Fibroblast of lung (primary cell): ENCODE measurements at regions not wholly inside any gene's neighbourhood (a gene's known extent, or its start where the extent isn't known, plus 50 kb on each side); places are given as distances from the start of the nearest gene placed in this dataset.

Source experiments
- CTCF ChIP-seq, 2 donors: IDR thresholded peaks in 1 of 2; conservative IDR thresholded peaks in 1 of 2; 1 replicate in 1 of 2; 2 replicates in 1 of 2; pipeline ENCODE4 v1.5.1; 2011 to 2012; ENCODE audit warnings: low read length in 2 of 2, control low read depth in 1 of 2, inconsistent platforms in 1 of 2, low read depth in 1 of 2, mild to moderate bottlenecking in 1 of 2
- EZH2 ChIP-seq: IDR thresholded peaks from 2 replicates; pipeline ENCODE4 v1.5.1; 2012; ENCODE audit warnings: low read length, control low read depth, mild to moderate bottlenecking; ENCODE audit errors: missing control alignments

- TF ChIP-seq CTCF (conservative IDR thresholded peaks at IDR 0.05 in 1 of 2, IDR thresholded peaks at IDR 0.05 in 1 of 2; ENCODE audit: low read depth in 1 of 2, low read length in 2 of 2): no peak
- no peak for TF ChIP-seq EZH2
Measured at GRCh38 chr2:16397681-16398475, 267.8 kb downstream of the CYRIA start.
